GM19397 (cell line): ENCODE measurements at regions not wholly inside any gene's neighbourhood (a gene's known extent, or its start where the extent isn't known, plus 50 kb on each side); places are given as distances from the start of the nearest gene placed in this dataset.
"Not testable (repeated sequence)": the region's sequence is repeated elsewhere in the genome, so short reads cannot be mapped to it uniquely, and the experiment has no call there.

Experiments used
- ATAC-seq: cut with Tn5 transposase; IDR thresholded peaks from one replicate; pipeline ENCODE4 v1.9.1; 2021; ENCODE audit warnings: mild to moderate bottlenecking, moderate library complexity; ENCODE audit not compliant: unreplicated experiment

GRCh38 chr18:60209042-60209441, 163.5 kb downstream of the MC4R start:
- no peak for ATAC-seq

DNA sequence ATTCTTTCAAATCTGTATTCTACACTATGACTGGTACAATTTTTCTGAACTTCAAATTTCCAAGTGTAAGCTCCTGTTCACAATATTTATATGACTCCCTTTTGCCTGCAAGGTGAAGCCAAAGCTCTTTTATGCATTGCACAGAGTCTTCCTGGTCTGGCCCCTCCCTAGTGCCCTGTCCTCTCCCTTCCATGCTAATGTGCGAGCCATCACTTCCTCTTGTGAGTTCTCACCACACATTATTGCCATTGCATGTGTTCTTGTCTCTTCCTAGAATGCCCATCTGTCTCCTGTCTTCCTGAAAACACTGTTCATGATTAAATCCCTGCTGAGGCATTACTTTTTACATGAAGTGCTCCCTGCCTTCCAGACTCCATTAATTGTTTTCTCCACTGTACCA, 169.9 kb downstream of the MC4R start:
- no peak for ATAC-seq

- ATAC-seq = no peak
Observed at GRCh38 chr18:60200558-60200957, 172.0 kb downstream of the MC4R start.

DNA sequence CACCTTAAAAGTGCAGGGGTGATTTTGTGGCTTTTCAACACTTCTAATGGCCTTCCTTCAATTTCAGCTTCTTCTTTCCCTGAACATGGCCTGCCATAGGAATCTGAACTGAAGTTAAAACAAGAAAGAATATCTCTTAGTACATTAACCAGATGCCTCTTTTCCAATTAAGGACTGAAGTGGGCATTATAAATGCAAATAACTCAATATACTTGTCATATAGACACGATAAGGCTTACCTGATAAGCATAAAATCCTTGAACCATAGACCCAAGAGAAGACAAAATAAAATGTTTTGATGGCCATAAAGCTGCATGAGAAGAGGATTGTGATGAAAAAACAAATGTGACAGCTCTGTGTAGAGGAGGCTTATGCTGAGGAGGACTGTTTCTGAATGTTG, 173.1 kb downstream of the MC4R start:
- ATAC-seq = no peak

- ATAC-seq = no peak
Observed at GRCh38 chr18:60197671-60198462, 174.7 kb downstream of the MC4R start.

GRCh38 chr18:60196836-60197606, 175.6 kb downstream of the MC4R start:
- ATAC-seq = no peak

GRCh38 chr18:60193780-60194179, 178.8 kb downstream of the MC4R start:
- ATAC-seq = no peak

GRCh38 chr18:60191926-60192325, 180.6 kb downstream of the MC4R start:
- ATAC-seq = no peak

DNA sequence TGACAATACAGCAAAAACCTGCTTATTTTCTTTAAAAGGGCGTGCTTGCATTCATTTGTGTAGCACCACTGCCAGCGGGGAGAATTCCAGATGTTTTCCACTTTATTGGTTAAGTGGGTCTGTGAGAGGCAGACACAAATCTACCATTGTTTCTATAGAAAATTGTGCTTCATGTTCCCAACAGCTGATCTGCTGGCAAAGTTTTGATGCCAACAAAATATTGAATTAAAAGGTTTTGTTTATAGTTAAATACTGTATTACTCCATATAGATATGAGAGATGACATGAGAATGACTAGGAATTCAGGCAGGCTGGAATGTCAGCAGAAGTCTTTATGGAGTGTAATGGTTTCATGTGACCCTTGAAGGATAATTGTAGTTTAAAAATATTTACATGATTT, 182.7 kb downstream of the MC4R start:
- ATAC-seq = no peak

DNA sequence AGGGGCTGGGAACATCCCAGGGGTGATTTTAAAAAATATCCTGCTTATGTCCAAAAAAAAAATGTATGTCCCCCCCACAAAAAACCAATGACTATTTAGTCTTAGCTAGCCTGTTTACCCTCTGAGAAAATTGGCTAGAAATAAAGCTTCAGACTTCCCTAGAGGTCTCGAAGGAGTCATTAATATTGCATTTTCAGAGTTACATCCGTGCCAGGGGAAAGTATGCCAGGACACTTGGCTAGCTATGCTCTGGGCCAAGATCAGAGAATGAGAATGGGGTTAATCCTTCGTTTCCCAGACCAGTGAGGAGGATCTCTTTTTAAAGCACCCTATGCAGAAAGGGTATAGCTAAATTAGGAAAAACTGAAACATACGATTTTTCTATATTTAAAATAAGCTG, 183.6 kb downstream of the MC4R start:
- no peak for ATAC-seq

DNA sequence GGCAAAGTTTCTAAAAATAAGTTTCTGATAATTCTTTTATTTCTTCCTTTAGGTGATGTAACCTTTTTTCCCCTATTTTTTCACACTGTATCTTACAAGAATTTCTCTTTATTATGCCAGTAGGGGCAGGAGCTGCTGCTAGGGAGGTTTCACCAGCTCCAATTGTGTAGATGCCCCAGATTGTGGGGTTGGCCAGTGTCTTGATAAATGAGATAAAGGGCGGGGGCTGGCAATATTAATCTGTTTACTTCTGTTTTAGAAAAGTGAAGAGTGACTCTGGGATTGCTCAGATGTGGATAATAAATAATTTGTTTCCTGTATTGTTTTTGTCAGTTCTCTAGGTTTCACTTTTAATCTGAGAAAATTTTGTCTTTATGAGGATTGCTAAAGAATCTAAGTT, 190.4 kb downstream of the MC4R start:
- ATAC-seq = no peak

DNA sequence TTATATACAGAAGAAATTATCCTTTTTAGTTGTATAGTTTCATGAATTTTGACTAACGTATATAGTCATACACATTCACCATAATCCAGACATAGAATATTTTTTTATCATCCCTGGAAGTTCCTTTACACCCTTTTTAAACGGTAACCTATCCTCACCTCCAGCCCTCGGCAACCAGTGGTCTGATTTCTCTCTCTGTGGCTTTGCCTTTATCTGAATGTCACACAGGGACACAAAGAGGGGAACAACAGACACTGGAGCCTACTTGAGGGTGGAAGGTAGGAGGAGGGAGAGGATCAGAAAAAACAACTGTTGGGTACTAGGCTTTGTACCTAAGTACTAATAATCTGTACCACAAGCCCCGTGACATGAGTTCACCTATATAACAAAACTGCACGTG, 191.9 kb downstream of the MC4R start:
- no peak for ATAC-seq

DNA sequence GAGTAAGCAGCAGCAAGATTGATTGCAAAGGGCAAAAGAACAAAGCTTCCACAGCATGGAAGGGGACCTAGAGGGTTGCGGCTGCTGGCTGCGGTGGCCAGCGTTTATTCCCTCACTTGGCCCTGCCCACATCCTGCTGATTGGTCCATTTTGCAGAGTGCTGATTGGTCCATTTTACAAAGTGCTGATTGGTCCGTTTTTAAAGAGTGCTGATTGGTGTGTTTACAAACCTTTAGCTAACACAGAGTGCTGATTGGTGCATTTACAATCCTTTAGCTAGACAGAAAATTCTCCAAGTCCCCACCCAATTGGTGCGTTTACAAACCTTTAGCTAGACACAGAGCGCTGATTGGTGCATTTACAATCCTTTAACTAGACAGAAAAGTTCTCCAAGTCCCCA, 194.4 kb downstream of the MC4R start:
- not testable (repeated sequence) for ATAC-seq

GRCh38 chr18:60176259-60176658, 196.3 kb downstream of the MC4R start:
- no peak for ATAC-seq

DNA sequence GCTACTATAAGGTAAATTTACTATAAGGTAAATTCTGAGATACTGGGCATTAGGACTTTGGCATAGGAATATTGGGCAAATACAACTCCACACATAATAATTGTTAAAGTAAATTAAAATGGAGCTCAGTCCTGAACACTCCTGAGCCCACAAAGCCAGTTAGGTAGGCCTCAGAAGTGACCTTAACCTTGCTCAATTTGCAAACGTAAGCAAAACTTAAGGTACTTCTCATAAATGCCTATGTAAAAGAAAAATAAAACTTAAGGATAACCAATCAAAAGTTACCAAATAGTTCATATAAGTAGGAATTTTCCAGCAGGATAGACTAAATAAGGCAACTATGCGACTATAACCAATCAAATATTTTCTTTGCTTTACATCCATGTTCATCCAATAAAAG, 197.7 kb downstream of the MC4R start:
- ATAC-seq = no peak

- ATAC-seq = no peak
Observed at GRCh38 chr18:60172030-60172429, 200.5 kb downstream of the MC4R start.

GRCh38 chr18:60163622-60164021, 209.0 kb downstream of the MC4R start:
- peak; percentile 93 for ATAC-seq

- ATAC-seq = no peak
Observed at GRCh38 chr18:60162388-60162787, 210.2 kb downstream of the MC4R start.

DNA sequence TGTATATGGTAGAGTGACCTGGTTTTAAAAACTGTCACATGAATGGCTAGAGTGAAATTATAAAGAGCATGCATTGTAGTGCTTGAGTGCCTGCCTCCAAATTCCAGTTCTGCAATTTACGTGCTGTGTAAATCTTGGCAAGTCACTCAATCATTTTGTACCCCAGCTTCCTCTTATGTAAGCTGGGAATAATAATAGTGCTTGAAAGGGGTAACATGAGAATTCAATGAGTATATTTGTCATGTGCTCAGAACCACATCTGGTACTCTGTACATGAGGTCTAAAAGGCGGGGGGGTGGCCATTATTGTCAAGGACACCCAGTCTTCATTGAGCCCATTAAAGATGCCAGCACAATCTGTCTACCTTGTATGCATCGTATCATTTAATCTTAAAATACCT, 214.8 kb downstream of the MC4R start:
- ATAC-seq = no peak

DNA sequence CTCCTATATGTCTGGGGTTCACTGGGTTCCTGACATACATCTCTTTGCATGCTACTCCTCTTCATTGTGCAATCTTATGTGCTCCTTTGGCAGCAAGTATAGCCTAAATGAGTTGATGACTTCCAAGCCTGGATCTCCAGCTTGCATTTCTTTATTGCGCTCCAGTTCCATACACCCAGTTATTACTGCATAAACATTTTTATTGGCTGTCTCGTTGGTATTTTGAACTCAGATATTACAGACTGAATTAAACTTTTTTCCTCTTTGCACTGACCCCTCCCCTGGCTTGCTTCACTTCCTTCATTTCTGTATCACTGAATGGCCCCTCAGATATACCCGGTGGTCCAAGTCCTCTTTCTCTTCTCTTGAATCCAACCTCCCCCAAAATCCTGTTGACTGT, 219.2 kb downstream of the MC4R start:
- ATAC-seq = no peak

- ATAC-seq = no peak
Observed at GRCh38 chr18:60149316-60149715, 223.3 kb downstream of the MC4R start.

DNA sequence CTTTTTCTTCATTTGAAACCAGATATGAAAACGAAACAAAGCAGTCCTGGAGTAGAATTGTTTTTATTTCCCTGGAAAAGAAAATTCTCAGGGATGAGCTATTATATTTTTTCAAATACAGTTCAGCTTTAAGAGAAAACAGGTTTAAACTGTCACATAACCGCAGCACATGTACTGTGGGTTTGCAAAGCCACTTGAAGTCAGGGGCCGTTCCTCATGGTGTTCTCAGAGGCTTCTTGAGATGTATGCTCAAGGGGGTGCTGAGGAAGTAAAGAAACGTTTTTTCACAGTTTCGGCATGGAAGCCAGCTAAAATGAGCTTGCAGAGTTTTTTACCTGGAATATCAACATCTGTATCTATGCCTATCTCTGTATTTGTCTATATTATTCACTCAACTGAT, 225.3 kb downstream of the MC4R start:
- ATAC-seq = no peak
